ENCODE measurements at regions not wholly inside any gene's neighbourhood (a gene's known extent, or its start where the extent isn't known, plus 50 kb on each side); places are given as distances from the start of the nearest gene placed in this dataset.

GRCh38 chr1:224486801-224487583, 52.4 kb upstream of the WDR26 start:
- Histone ChIP-seq H3K9ac (ENCODE audit: low read length) (no peak overlapping the region), H3K27ac (ENCODE audit: low read depth, low read length) (no peak overlapping the region), H4K20me1 (ENCODE audit: insufficient read depth, low read length) (no peaks in the 10 kb centered on the region), H3K36me3 (ENCODE audit: insufficient read depth, low read length) (no peaks in the 10 kb centered on the region), H3K4me1 (ENCODE audit: insufficient read depth, low read length) (no peaks in the 10 kb centered on the region), H3K79me2 (ENCODE audit: insufficient read depth, low read length) (no peaks in the 10 kb centered on the region), H3K9me3 (ENCODE audit: insufficient read depth, low read depth, low read length) (no peaks in the 10 kb centered on the region), H3K4me3 (ENCODE audit: insufficient read depth, low read depth, low read length) (no peak overlapping the region), H3K4me2 (ENCODE audit: low read length) (no peak overlapping the region), H3K27me3 (ENCODE audit: insufficient read depth, low read length) (no peaks in the 10 kb centered on the region), H2AFZ (ENCODE audit: low read depth, low read length) (no peak overlapping the region)
- Mint-ChIP-seq H3K4me1 (ENCODE audit: low read depth, unreplicated experiment) (no peaks in the 10 kb centered on the region), H3K9me3 (ENCODE audit: unreplicated experiment) (peaks cover 6% of the 10 kb centered on the region), H3K36me3 (ENCODE audit: low read depth, unreplicated experiment) (no peaks in the 10 kb centered on the region), H3K4me3 (ENCODE audit: unreplicated experiment) (no peak overlapping the region), H3K27ac (ENCODE audit: unreplicated experiment) (no peak overlapping the region), H3K27me3 (ENCODE audit: low read depth, unreplicated experiment) (no peaks in the 10 kb centered on the region)
- no peak for DNase-seq (ENCODE audit: low read depth)
- TF ChIP-seq CTCF (IDR thresholded peaks at IDR 0.05; ENCODE audit: insufficient read depth, low read depth, low read length) (no peak), EZH2 (IDR thresholded peaks at IDR 0.05; ENCODE audit: insufficient read depth, low read length) (no peak)
- no peak for FAIRE-seq

GRCh38 chr1:224488806-224489499, 54.4 kb upstream of the WDR26 start:
- H3K9ac ChIP-seq (ENCODE audit: low read length), result no peak overlapping the region
- DNase-seq (ENCODE audit: low read depth), result peak; percentile 40
- H3K79me2 ChIP-seq (ENCODE audit: insufficient read depth, low read length), result no peaks in the 10 kb centered on the region
- no peak overlapping the region for H3K4me2 ChIP-seq (ENCODE audit: low read length)
- H3K4me3 ChIP-seq (ENCODE audit: insufficient read depth, low read depth, low read length), result no peak overlapping the region
- Mint-ChIP-seq H3K4me1 (ENCODE audit: low read depth, unreplicated experiment) (no peaks in the 10 kb centered on the region), H3K27me3 (ENCODE audit: low read depth, unreplicated experiment) (no peaks in the 10 kb centered on the region), H3K9me3 (ENCODE audit: unreplicated experiment) (peaks cover 6% of the 10 kb centered on the region), H3K4me3 (ENCODE audit: unreplicated experiment) (no peak overlapping the region), H3K36me3 (ENCODE audit: low read depth, unreplicated experiment) (no peaks in the 10 kb centered on the region), H3K27ac (ENCODE audit: unreplicated experiment) (no peak overlapping the region)
- TF ChIP-seq CTCF (IDR thresholded peaks at IDR 0.05; ENCODE audit: insufficient read depth, low read depth, low read length), result no peak
- TF ChIP-seq EZH2 (IDR thresholded peaks at IDR 0.05; ENCODE audit: insufficient read depth, low read length), result no peak
- FAIRE-seq, result no peak
- H3K36me3 ChIP-seq (ENCODE audit: insufficient read depth, low read length), result no peaks in the 10 kb centered on the region
- H3K27me3 ChIP-seq (ENCODE audit: insufficient read depth, low read length), result no peaks in the 10 kb centered on the region
- H4K20me1 ChIP-seq (ENCODE audit: insufficient read depth, low read length), result no peaks in the 10 kb centered on the region
- no peaks in the 10 kb centered on the region for H3K9me3 ChIP-seq (ENCODE audit: insufficient read depth, low read depth, low read length)
- H2AFZ ChIP-seq (ENCODE audit: low read depth, low read length), result no peak overlapping the region
- no peak overlapping the region for H3K27ac ChIP-seq (ENCODE audit: low read depth, low read length)
- H3K4me1 ChIP-seq (ENCODE audit: insufficient read depth, low read length), result no peaks in the 10 kb centered on the region

Data from astrocyte (in vitro differentiated cells and primary cell).